Inflammatory macrophage treated with lipopolysaccharide for 1 hour (primary cell): ENCODE measurements at regions not wholly inside any gene's neighbourhood (a gene's known extent, or its start where the extent isn't known, plus 50 kb on each side); places are given as distances from the start of the nearest gene placed in this dataset.
"Not testable (repeated sequence)": the region's sequence is repeated elsewhere in the genome, so short reads cannot be mapped to it uniquely, and the experiment has no call there.

Source experiments
- DNase-seq, 2 donors: peaks; one replicate each; pipeline ENCODE4 v3.0.0-alpha.2; 2020 to 2022

GRCh38 chr5:10125116-10125515, 124.6 kb downstream of the ATPSCKMT start:
- no peak for DNase-seq

- DNase-seq: no peak
Measured at GRCh38 chr5:10124287-10124686, 125.4 kb downstream of the ATPSCKMT start.

GRCh38 chr5:10123254-10123989, 126.3 kb downstream of the ATPSCKMT start:
- no peak for DNase-seq

DNA sequence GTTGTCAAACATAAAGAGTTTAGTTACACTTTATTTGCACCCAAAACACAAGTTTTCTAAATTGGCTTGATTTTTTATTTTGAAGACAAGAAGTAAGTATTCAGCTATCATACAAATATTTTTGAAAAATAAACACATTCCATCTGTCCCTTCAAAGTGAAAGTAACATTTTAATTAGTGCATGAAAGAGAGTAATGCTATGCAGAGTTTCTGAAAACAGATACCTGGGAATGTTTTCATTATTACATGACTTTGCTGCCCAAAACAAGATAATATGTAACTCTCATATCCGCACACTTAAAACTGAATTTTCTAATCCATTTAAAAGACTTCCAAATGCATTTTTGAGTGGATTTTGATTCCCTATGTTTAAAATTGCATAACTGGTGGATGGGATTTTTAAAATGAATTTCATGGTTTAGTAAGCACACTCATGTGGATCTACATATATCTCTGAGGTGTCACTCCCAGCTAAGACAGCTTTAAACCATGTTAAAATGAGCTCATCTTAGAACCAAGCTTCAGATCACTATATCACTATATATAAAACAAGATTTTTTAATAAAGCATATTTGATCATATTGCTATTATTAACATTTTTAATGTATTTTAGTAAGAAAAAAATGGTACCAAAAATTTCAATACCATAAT, 127.5 kb downstream of the ATPSCKMT start:
- no peak for DNase-seq

- no peak for DNase-seq
Measured at GRCh38 chr5:10120934-10121333, 128.8 kb downstream of the ATPSCKMT start.

GRCh38 chr5:10118150-10118549, 131.5 kb downstream of the ATPSCKMT start:
- DNase-seq: no peak

DNA sequence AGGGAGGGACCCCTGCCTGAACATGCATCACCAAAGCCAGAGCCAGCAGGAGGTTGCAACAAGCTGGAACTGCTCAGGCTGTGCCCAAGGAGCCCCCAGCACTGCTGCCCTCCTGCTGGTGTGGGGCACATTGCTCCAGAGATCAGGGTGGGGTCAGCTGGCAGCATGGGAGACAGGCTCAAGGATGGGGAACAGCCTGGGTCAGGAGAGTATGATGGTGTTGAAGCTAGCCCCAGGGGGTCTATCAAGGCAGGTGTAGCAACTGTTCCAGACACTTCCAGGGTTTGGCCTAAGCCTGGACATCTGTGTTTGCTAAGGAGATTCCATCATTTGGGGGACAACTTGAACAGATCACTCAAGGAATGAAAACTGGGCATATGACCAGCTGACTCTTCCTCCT, 133.1 kb downstream of the ATPSCKMT start:
- DNase-seq: no peak

GRCh38 chr5:10115669-10116068, 134.0 kb downstream of the ATPSCKMT start:
- no peak for DNase-seq

GRCh38 chr5:10111571-10111970, 138.1 kb downstream of the ATPSCKMT start:
- no peak for DNase-seq

GRCh38 chr5:10110228-10110627, 139.5 kb downstream of the ATPSCKMT start:
- DNase-seq: no peak

DNA sequence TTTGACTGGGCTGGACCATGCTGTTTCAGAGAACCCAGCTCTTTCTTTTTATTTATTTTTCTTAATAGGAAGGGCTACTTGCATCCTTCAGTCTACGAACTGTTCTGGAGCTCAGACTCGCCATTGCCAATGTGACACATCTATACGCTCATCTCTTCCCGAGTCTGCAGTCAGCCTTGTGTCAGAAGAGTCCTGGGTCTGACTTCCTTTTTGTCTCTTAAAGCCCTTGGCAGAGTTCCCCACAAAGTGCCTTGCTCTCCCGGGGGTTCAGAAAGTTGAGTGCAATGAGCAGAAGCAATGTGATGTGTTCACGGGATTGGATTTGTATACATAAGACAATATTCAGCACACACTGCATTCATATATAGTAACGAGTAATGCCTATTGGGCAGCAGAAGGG, 140.4 kb downstream of the ATPSCKMT start:
- DNase-seq: no peak

DNA sequence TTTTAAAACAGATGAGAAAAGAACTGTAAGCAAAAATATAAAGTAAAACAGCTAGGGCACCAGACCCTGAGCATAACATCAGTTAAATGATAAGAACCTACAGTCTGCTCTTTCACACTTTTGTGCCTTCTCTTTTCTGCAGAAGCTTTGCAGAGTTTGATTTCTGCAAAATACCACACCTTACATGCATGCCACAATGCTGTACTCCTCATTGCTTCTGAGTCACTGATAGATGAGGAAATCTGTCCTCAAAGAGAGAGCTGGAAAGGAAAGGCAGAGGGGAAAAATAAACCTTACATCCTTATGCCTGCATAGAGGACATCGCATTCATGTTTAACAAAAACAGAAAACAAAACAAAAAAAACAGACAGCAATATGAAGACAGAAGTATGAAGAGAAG, 142.9 kb downstream of the ATPSCKMT start:
- DNase-seq: no peak

- no peak for DNase-seq
Measured at GRCh38 chr5:10106285-10106684, 143.4 kb downstream of the ATPSCKMT start.

- no peak for DNase-seq
Measured at GRCh38 chr5:10102706-10103497, 146.8 kb downstream of the ATPSCKMT start.

GRCh38 chr5:10102235-10102634, 147.5 kb downstream of the ATPSCKMT start:
- not testable (repeated sequence) for DNase-seq

DNA sequence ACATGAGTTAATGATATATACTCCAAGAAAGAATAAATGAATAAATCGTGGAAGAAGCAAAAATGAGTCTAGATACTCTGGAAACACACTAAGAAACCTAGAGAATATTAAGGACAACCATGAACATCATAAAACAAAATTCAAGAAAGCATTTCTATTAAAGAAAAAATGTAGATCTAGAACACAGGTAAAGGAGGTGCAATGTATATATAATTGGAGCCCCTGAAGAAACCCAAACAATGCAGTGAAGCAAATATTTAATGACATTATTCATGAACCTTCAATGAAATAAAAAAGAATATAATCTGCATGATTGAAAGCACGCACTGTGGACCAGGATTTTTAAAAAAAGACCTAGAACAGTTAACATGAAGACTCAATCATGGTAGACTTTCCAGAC, 150.1 kb downstream of the ATPSCKMT start:
- no peak for DNase-seq

DNA sequence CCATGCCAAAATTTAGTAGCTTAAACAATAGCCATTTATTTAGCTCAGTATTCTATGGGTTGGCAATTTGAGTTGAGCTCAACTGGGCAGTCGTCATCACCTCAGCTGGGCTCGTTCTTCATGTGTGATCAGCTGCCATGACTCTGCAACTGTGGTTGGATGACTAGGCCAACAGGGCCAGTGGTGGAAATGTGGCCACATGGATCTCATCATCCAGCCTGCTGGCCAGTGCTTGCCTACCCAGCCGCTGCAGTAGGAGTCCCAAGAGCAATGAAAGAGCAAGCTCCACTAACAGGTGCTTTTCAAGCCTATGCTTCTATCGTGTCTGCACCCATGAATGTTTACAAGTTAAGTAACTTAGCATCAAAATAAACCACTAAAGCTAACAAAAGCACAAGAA, 158.0 kb downstream of the ATPSCKMT start:
- DNase-seq: no peak

DNA sequence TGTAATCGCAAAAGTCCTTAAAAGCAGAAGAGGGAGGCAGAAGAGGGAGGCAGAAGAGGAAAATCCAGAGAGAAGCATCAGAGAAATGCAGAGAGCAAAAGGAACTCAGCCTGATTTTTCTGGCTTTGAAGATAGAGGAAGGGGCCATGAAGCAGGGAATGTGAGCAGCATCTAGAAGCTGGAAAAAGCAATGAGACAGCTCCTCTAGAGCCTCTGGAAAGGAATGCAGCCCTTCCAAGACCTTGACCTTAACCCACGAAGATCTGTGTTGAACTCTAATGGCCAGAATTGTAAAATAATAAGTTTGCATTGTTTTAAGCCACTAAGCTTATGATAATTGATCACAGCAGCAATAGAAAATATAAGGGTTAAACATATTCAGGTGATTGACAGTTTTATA, 159.6 kb downstream of the ATPSCKMT start:
- no peak for DNase-seq

DNA sequence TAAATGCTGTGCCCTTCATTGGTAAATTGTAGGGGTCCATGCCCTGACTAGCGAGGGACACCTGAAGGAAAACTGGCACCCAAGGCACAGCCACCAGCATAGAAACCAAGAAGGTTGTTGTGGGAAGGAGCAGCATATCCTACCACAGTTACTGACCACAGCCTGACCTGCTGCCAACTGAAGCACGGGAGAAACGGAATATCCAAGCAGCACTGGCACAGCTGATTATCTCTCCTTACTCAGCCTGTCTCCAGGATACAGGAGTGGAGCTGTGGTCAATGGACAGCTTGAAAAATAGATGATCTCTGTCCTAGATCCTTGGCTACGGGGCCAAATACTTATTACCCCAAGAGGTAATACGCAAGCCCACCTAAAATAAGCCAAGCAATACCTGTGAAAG, 164.5 kb downstream of the ATPSCKMT start:
- DNase-seq: no peak

GRCh38 chr5:10081584-10081983, 168.1 kb downstream of the ATPSCKMT start:
- no peak for DNase-seq

GRCh38 chr5:10077791-10078545, 171.7 kb downstream of the ATPSCKMT start:
- no peak for DNase-seq

DNA sequence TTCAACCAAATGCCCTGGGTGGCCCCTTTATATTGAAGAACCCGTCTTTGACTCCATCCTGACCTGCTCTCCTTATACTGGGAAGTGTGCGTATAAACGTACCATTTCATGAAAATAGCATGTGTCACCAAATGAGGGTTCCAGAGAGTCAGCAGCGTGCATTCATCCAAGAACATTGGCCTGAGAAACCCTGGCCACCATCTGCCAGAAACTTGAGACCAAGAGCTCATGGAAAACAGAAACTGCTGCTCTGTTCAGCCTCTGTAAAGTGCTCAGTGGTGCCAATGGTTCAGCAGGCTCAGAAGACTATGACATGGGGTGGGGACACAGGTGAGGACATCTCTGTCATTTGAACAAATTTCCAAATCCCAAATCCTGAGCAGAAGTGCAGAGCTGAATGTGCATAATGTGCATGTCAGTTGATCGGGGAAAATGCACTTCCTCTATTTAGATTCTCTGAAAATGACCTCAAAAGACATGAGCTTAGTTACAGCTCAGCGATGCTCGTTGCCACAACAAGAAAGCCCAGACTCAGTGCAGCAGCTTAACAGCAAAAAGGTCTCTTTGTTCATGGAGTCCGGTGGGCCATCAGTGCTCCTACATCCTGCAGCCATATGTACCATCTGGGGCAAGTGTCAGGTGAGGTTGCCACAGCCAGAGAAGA, 176.1 kb downstream of the ATPSCKMT start:
- no peak for DNase-seq
